Inflammatory macrophage (primary cell): ENCODE measurements at regions not wholly inside any gene's neighbourhood (a gene's known extent, or its start where the extent isn't known, plus 50 kb on each side); places are given as distances from the start of the nearest gene placed in this dataset.
A peak's percentile ranks its signal among the peaks of the same experiment; 100 is the strongest.
"Not testable (repeated sequence)": the region's sequence is repeated elsewhere in the genome, so short reads cannot be mapped to it uniquely, and the experiment has no call there.

Experiments used
- DNase-seq, 2 donors: peaks; one replicate each; pipeline ENCODE4 v3.0.0-alpha.2; 2020 to 2022

- DNase-seq = not testable (repeated sequence)
Measured at GRCh38 chr2:215889240-215889969, 123.9 kb downstream of the MREG start.

- peak; percentile 80 to 85 for DNase-seq
Measured at GRCh38 chr2:215888680-215889079, 124.7 kb downstream of the MREG start.

GRCh38 chr2:215887303-215887702 is 126.0 kb downstream of the MREG start:
- peak in 1 of 2 donors; percentile 19 for DNase-seq

GRCh38 chr2:215886022-215886421 is 127.3 kb downstream of the MREG start:
- no peak for DNase-seq

GRCh38 chr2:215885536-215885935 is 127.8 kb downstream of the MREG start:
- DNase-seq = no peak

- DNase-seq = no peak
Measured at GRCh38 chr2:215884451-215885087, 128.8 kb downstream of the MREG start.

GRCh38 chr2:215883799-215884198 is 129.6 kb downstream of the MREG start:
- DNase-seq = no peak

- no peak for DNase-seq
Measured at GRCh38 chr2:215882689-215883088, 130.7 kb downstream of the MREG start.

- no peak for DNase-seq
Measured at GRCh38 chr2:215881582-215881981, 131.8 kb downstream of the MREG start.

GRCh38 chr2:215880970-215881369 is 132.4 kb downstream of the MREG start:
- peak in 1 of 2 donors; percentile 27 for DNase-seq

- no peak for DNase-seq
Measured at GRCh38 chr2:215879977-215880940, 133.1 kb downstream of the MREG start.

- no peak for DNase-seq
Measured at GRCh38 chr2:215879331-215879730, 134.0 kb downstream of the MREG start.

- DNase-seq = peak in 1 of 2 donors; percentile 77
Measured at GRCh38 chr2:215878476-215879063, 134.8 kb downstream of the MREG start.

GRCh38 chr2:215876937-215877238 is 136.5 kb downstream of the MREG start:
- no peak for DNase-seq

GRCh38 chr2:215876139-215876936 is 137.0 kb downstream of the MREG start:
- no peak for DNase-seq

- no peak for DNase-seq
Measured at GRCh38 chr2:215874418-215874817, 138.9 kb downstream of the MREG start.

GRCh38 chr2:215870986-215871385 is 142.4 kb downstream of the MREG start:
- no peak for DNase-seq

GRCh38 chr2:215870088-215870490 is 143.3 kb downstream of the MREG start:
- peak; percentile 53 to 54 for DNase-seq

- no peak for DNase-seq
Measured at GRCh38 chr2:215868846-215869543, 144.4 kb downstream of the MREG start.

- DNase-seq = no peak
Measured at GRCh38 chr2:215866606-215867005, 146.7 kb downstream of the MREG start.

GRCh38 chr2:215863687-215864086 is 149.7 kb downstream of the MREG start:
- no peak for DNase-seq
